A673 (cell line): ENCODE measurements at regions not wholly inside any gene's neighbourhood (a gene's known extent, or its start where the extent isn't known, plus 50 kb on each side); places are given as distances from the start of the nearest gene placed in this dataset.

Source experiments
- CTCF ChIP-seq: fragments of 300-800, 200-600 bp; sonication (generic); conservative IDR thresholded peaks from 2 replicates; pipeline ENCODE4 v1.5.1; 2017; ENCODE audit warnings: low read depth, mild to moderate bottlenecking, antibody characterized with exemption, low read length, moderate library complexity, mixed read lengths
- EZH2 ChIP-seq: fragments of 200-600 bp; sonication (generic); IDR thresholded peaks from 2 replicates; pipeline ENCODE4 v1.6.1; 2017; ENCODE audit warnings: borderline replicate concordance, low read depth, mild to moderate bottlenecking, mixed read lengths, antibody characterized with exemption, low read length; ENCODE audit not compliant: poor library complexity, severe bottlenecking

GRCh38 chr6:127019828-127020227, 98.6 kb upstream of the RSPO3 start:
- TF ChIP-seq CTCF (no peak), EZH2 (no peak)
